Suprapubic skin (tissue), 3 donors: ENCODE measurements at regions not wholly inside any gene's neighbourhood (a gene's known extent, or its start where the extent isn't known, plus 50 kb on each side); places are given as distances from the start of the nearest gene placed in this dataset.

Source experiments
- CTCF ChIP-seq, 2 donors: fragments of 200-600 bp in 1 of 2; fragments of 450-650 bp in 1 of 2; sonication (generic) in 1 of 2; IDR thresholded peaks; one replicate each; pipeline ENCODE4 v1.5.1; 2016 to 2019; ENCODE audit warnings: antibody characterized with exemption in 2 of 2, mild to moderate bottlenecking in 1 of 2, moderate library complexity in 1 of 2
- POLR2A ChIP-seq, 2 donors: fragments of 450-650 bp; IDR thresholded peaks; one replicate each; pipeline ENCODE4 v1.6.1; 2017; ENCODE audit warnings: antibody characterized with exemption in 2 of 2, mild to moderate bottlenecking in 2 of 2, moderate library complexity in 2 of 2

GRCh38 chr2:143960177-143960576, 559.7 kb downstream of the ZEB2 start:
- TF ChIP-seq POLR2A (IDR thresholded peaks at IDR 0.05) (no peak), CTCF (IDR thresholded peaks at IDR 0.05) (no peak)
